ENCODE measurements at regions not wholly inside any gene's neighbourhood (a gene's known extent, or its start where the extent isn't known, plus 50 kb on each side); places are given as distances from the start of the nearest gene placed in this dataset.
A peak's percentile ranks its signal among the peaks of the same experiment; 100 is the strongest.

- TF ChIP-seq, protein P1, sequence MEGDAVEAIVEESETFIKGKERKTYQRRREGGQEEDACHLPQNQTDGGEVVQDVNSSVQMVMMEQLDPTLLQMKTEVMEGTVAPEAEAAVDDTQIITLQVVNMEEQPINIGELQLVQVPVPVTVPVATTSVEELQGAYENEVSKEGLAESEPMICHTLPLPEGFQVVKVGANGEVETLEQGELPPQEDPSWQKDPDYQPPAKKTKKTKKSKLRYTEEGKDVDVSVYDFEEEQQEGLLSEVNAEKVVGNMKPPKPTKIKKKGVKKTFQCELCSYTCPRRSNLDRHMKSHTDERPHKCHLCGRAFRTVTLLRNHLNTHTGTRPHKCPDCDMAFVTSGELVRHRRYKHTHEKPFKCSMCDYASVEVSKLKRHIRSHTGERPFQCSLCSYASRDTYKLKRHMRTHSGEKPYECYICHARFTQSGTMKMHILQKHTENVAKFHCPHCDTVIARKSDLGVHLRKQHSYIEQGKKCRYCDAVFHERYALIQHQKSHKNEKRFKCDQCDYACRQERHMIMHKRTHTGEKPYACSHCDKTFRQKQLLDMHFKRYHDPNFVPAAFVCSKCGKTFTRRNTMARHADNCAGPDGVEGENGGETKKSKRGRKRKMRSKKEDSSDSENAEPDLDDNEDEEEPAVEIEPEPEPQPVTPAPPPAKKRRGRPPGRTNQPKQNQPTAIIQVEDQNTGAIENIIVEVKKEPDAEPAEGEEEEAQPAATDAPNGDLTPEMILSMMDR (conservative IDR thresholded peaks at IDR 0.05), result no peak
- Histone ChIP-seq H3K9ac (ENCODE audit: extremely low read depth, low read length, poor library complexity, severe bottlenecking) (peak overlapping the region; percentile 19), H3K4me1 (ENCODE audit: control insufficient read depth, insufficient read depth, low read length) (peaks cover 5% of the 10 kb centered on the region), H3K4me3 (ENCODE audit: low read length) (peak overlapping the region; percentile 46), H3K36me3 (ENCODE audit: control insufficient read depth, insufficient read depth, low read length) (no peaks in the 10 kb centered on the region), H3K9me3 (ENCODE audit: control insufficient read depth, low read length) (no peaks in the 10 kb centered on the region), H3K27me3 (ENCODE audit: control insufficient read depth, insufficient read depth, low read length, poor library complexity, severe bottlenecking) (no peaks in the 10 kb centered on the region), H3K27ac (ENCODE audit: low read depth, low read length) (peak overlapping the region; percentile 81)
- WGBS, 2 experiments (ENCODE audit: insufficient coverage in 1 of 2, insufficient read length in 1 of 2), result 5 to 14% methylated on average over 4 to 5 of the region's 6 CpGs
- Mint-ChIP-seq H3K27ac (peak overlapping the region; percentile 87), H3K4me3 (no peak overlapping the region), H3K9me3 (no peaks in the 10 kb centered on the region), H3K4me1 (peaks cover 26% of the 10 kb centered on the region), H3K36me3 (ENCODE audit: low read depth) (no peaks in the 10 kb centered on the region), H3K27me3 (ENCODE audit: insufficient read depth) (peaks cover 14% of the 10 kb centered on the region)
- peak; percentile 69 for DNase-seq
These were observed 151.1 kb upstream of the CACNA2D1 start for GRCh38 chr7:82594665-82595064.

- Histone ChIP-seq H3K27me3 (ENCODE audit: control insufficient read depth, insufficient read depth, low read length, poor library complexity, severe bottlenecking) (no peaks in the 10 kb centered on the region), H3K9me3 (ENCODE audit: control insufficient read depth, low read length) (no peaks in the 10 kb centered on the region), H3K27ac (ENCODE audit: low read depth, low read length) (no peak overlapping the region), H3K36me3 (ENCODE audit: control insufficient read depth, insufficient read depth, low read length) (no peaks in the 10 kb centered on the region), H3K4me1 (ENCODE audit: control insufficient read depth, insufficient read depth, low read length) (peaks cover 5% of the 10 kb centered on the region), H3K9ac (ENCODE audit: extremely low read depth, low read length, poor library complexity, severe bottlenecking) (no peak overlapping the region), H3K4me3 (ENCODE audit: low read length) (no peak overlapping the region)
- Mint-ChIP-seq H3K4me1 (peaks cover 26% of the 10 kb centered on the region), H3K36me3 (ENCODE audit: low read depth) (no peaks in the 10 kb centered on the region), H3K27me3 (ENCODE audit: insufficient read depth) (peaks cover 14% of the 10 kb centered on the region), H3K9me3 (no peaks in the 10 kb centered on the region), H3K27ac (no peak overlapping the region), H3K4me3 (no peak overlapping the region)
- TF ChIP-seq, protein P1 (conservative IDR thresholded peaks at IDR 0.05), result no peak
- 96 to 100% methylated on average over 3 of the region's 3 CpGs for WGBS, 2 experiments (ENCODE audit: insufficient coverage in 1 of 2, insufficient read length in 1 of 2)
- DNase-seq, result no peak
These were observed 150.2 kb upstream of the CACNA2D1 start for GRCh38 chr7:82593780-82594179.

- H3K36me3 Mint-ChIP-seq (ENCODE audit: low read depth), result no peaks in the 10 kb centered on the region
- no peaks in the 10 kb centered on the region for H3K9me3 Mint-ChIP-seq
- H3K4me3 Mint-ChIP-seq, result no peak overlapping the region
- Histone ChIP-seq H3K27ac (ENCODE audit: low read depth, low read length) (no peak overlapping the region), H3K9me3 (ENCODE audit: control insufficient read depth, low read length) (no peaks in the 10 kb centered on the region), H3K36me3 (ENCODE audit: control insufficient read depth, insufficient read depth, low read length) (no peaks in the 10 kb centered on the region), H3K27me3 (ENCODE audit: control insufficient read depth, insufficient read depth, low read length, poor library complexity, severe bottlenecking) (no peaks in the 10 kb centered on the region), H3K9ac (ENCODE audit: extremely low read depth, low read length, poor library complexity, severe bottlenecking) (no peak overlapping the region), H3K4me3 (ENCODE audit: low read length) (no peak overlapping the region), H3K4me1 (ENCODE audit: control insufficient read depth, insufficient read depth, low read length) (peaks cover 5% of the 10 kb centered on the region)
- WGBS, 2 experiments (ENCODE audit: insufficient coverage in 1 of 2, insufficient read length in 1 of 2), result 80 to 100% methylated on average over 1 of the region's 1 CpG
- H3K27me3 Mint-ChIP-seq (ENCODE audit: insufficient read depth), result peaks cover 5% of the 10 kb centered on the region
- H3K27ac Mint-ChIP-seq, result no peak overlapping the region
- TF ChIP-seq, protein P1 (conservative IDR thresholded peaks at IDR 0.05), result no peak
- DNase-seq, result no peak
- peaks cover 26% of the 10 kb centered on the region for H3K4me1 Mint-ChIP-seq
These were observed 148.8 kb upstream of the CACNA2D1 start for GRCh38 chr7:82592416-82592815.
